Limb (tissue), 2 donors: ENCODE measurements at regions not wholly inside any gene's neighbourhood (a gene's known extent, or its start where the extent isn't known, plus 50 kb on each side); places are given as distances from the start of the nearest gene placed in this dataset.

Experiments
- DNase-seq, 2 donors: peaks; one replicate each; pipeline ENCODE4 v3.0.0-alpha.2; 2016; ENCODE audit errors: extremely low spot score in 2 of 2

- no peak for DNase-seq
Measured at GRCh38 chr22:27695925-27696324, 105.6 kb downstream of the MN1 start.

- DNase-seq, result no peak
Measured at GRCh38 chr22:27697888-27698287, 103.7 kb downstream of the MN1 start.
